Keratinocyte (primary cell): ENCODE measurements at regions not wholly inside any gene's neighbourhood (a gene's known extent, or its start where the extent isn't known, plus 50 kb on each side); places are given as distances from the start of the nearest gene placed in this dataset.

Source experiments
- DNase-seq: peaks from one replicate; pipeline ENCODE4 v3.0.0-alpha.2; 2011; ENCODE audit warnings: low read depth, missing footprints, low spot score
- FAIRE-seq: peaks from 2 replicates; lab custom pipeline; 2011; peaks lifted over from hg19 to GRCh38; lab: Jason Lieb, UNC
- H2AFZ ChIP-seq: 2 replicates; pipeline ENCODE4 v1.6.0; 2012; ENCODE audit warnings: low read length, control low read depth, inconsistent platforms; ENCODE audit not compliant: control insufficient read depth
- H3K27ac ChIP-seq: 2 replicates; pipeline ENCODE4 v1.5.1; 2011; ENCODE audit warnings: low read length; ENCODE audit not compliant: control insufficient read depth, insufficient read depth
- H3K27me3 ChIP-seq: 3 replicates; pipeline ENCODE4 v1.6.0; 2011; ENCODE audit warnings: low read length; ENCODE audit not compliant: control insufficient read depth, insufficient read depth; ENCODE audit errors: extremely low read depth
- H3K36me3 ChIP-seq, 2 experiments: 2 replicates in 1 of 2; 3 replicates in 1 of 2; pipeline ENCODE4 v1.5.1; 2011; ENCODE audit warnings: low read length in 2 of 2, mild to moderate bottlenecking in 1 of 2; ENCODE audit not compliant: control insufficient read depth in 2 of 2, insufficient read depth in 2 of 2; ENCODE audit errors: extremely low read depth in 1 of 2
- H3K4me1 ChIP-seq: 3 replicates; pipeline ENCODE4 v1.5.1; 2011; ENCODE audit warnings: low read length; ENCODE audit not compliant: control insufficient read depth, insufficient read depth; ENCODE audit errors: extremely low read depth
- H3K4me2 ChIP-seq: 3 replicates; pipeline ENCODE4 v1.6.0; 2011; ENCODE audit warnings: low read depth, low read length; ENCODE audit not compliant: control insufficient read depth, insufficient read depth; ENCODE audit errors: extremely low read depth
- H3K4me3 ChIP-seq, 3 experiments: fragments of 200-600 bp in 1 of 3; sonication (generic) in 1 of 3; 2 replicates in 2 of 3; 3 replicates in 1 of 3; pipeline ENCODE4 v1.5.1; 2011 to 2016; ENCODE audit warnings: low read length in 3 of 3, mild to moderate bottlenecking in 3 of 3, control low read depth in 2 of 3, inconsistent platforms in 1 of 3, low read depth in 1 of 3, mixed read lengths in 1 of 3, mixed run types in 1 of 3, moderate library complexity in 1 of 3; ENCODE audit not compliant: control insufficient read depth in 2 of 3, insufficient read depth in 2 of 3; ENCODE audit errors: extremely low read depth in 1 of 3
- H3K79me2 ChIP-seq: 2 replicates; pipeline ENCODE4 v1.6.0; 2012; ENCODE audit warnings: low read length; ENCODE audit not compliant: control insufficient read depth, insufficient read depth
- H3K9ac ChIP-seq: 3 replicates; pipeline ENCODE4 v1.6.0; 2011; ENCODE audit warnings: low read length; ENCODE audit not compliant: control insufficient read depth, insufficient read depth; ENCODE audit errors: extremely low read depth
- H3K9me1 ChIP-seq: 3 replicates; pipeline ENCODE4 v1.6.0; 2011; ENCODE audit warnings: low read length; ENCODE audit not compliant: control insufficient read depth, insufficient read depth; ENCODE audit errors: extremely low read depth
- H3K9me3 ChIP-seq: 2 replicates; pipeline ENCODE4 v1.5.1; 2012; ENCODE audit warnings: low read depth, low read length; ENCODE audit not compliant: control insufficient read depth
- H4K20me1 ChIP-seq: 3 replicates; pipeline ENCODE4 v1.6.0; 2011; ENCODE audit warnings: low read length; ENCODE audit not compliant: control insufficient read depth, insufficient read depth; ENCODE audit errors: extremely low read depth
- CTCF ChIP-seq, 3 experiments: IDR thresholded peaks in 1 of 3; conservative IDR thresholded peaks in 1 of 3; optimal IDR thresholded peaks in 1 of 3; 2 replicates in 2 of 3; 3 replicates in 1 of 3; pipeline versions ENCODE3 to v1.5.1; 2011; ENCODE audit warnings: low read length in 3 of 3, mild to moderate bottlenecking in 3 of 3, moderate library complexity in 2 of 3, control low read depth in 1 of 3, inconsistent platforms in 1 of 3; ENCODE audit not compliant: insufficient read depth in 2 of 3; ENCODE audit errors: extremely low read depth in 1 of 3
- EZH2 ChIP-seq: IDR thresholded peaks from one replicate; pipeline ENCODE4 v1.6.1; 2012; ENCODE audit warnings: inconsistent platforms, mild to moderate bottlenecking, low read length, moderate library complexity
- dilution Hi-C: fragments of 300-500 bp; cut with MboI; formaldehyde crosslinking; loops from one replicate; pipeline ENCODE4 v1.7.0; 2020; ENCODE audit warnings: low sequenced_read_pairs; ENCODE audit not compliant: extremely low pct_ligation_motif_present

- FAIRE-seq, result no peak
- dilution Hi-C loops, result no loop called here
- H3K36me3 ChIP-seq, result no peaks in the 10 kb centered on the region
These were observed 152.4 kb downstream of the SEC23A start for GRCh38 chr14:38950676-38951075.

GRCh38 chr14:38948576-38948975 is 154.5 kb downstream of the SEC23A start:
- TF ChIP-seq CTCF (optimal IDR thresholded peaks at IDR 0.05 in 1 of 3, IDR thresholded peaks at IDR 0.05 in 1 of 3, conservative IDR thresholded peaks at IDR 0.05 in 1 of 3; ENCODE audit: extremely low read depth in 1 of 3, insufficient read depth in 2 of 3, low read length in 3 of 3) (no peak), EZH2 (no peak)
- Histone ChIP-seq H3K36me3 (no peaks in the 10 kb centered on the region), H3K27ac (no peak overlapping the region), H3K9me3 (no peaks in the 10 kb centered on the region), H3K9me1 (no peaks in the 10 kb centered on the region), H3K4me1 (peaks cover 8% of the 10 kb centered on the region), H3K4me3 (no peak overlapping the region), H3K9ac (no peak overlapping the region), H3K27me3 (no peaks in the 10 kb centered on the region), H3K79me2 (no peaks in the 10 kb centered on the region), H3K4me2 (peak overlapping the region; percentile 20), H4K20me1 (no peaks in the 10 kb centered on the region), H2AFZ (no peak overlapping the region)
- DNase-seq (no peak), FAIRE-seq (no peak)
- dilution Hi-C loops, result no loop called here

More at GRCh38 chr14:38950676-38951075, 152.4 kb downstream of the SEC23A start:
- Histone ChIP-seq H3K4me3 (no peak overlapping the region), H3K27ac (no peak overlapping the region), H3K4me2 (no peak overlapping the region), H3K9ac (no peak overlapping the region), H4K20me1 (no peaks in the 10 kb centered on the region), H3K9me1 (no peaks in the 10 kb centered on the region), H3K4me1 (peaks cover 8% of the 10 kb centered on the region), H3K79me2 (no peaks in the 10 kb centered on the region), H2AFZ (no peak overlapping the region), H3K27me3 (no peaks in the 10 kb centered on the region), H3K9me3 (no peaks in the 10 kb centered on the region)
- DNase-seq, result no peak
- TF ChIP-seq CTCF (optimal IDR thresholded peaks at IDR 0.05 in 1 of 3, IDR thresholded peaks at IDR 0.05 in 1 of 3, conservative IDR thresholded peaks at IDR 0.05 in 1 of 3; ENCODE audit: extremely low read depth in 1 of 3, insufficient read depth in 2 of 3, low read length in 3 of 3), result no peak
- TF ChIP-seq EZH2, result no peak
